WTC11 (cell line): ENCODE measurements at regions not wholly inside any gene's neighbourhood (a gene's known extent, or its start where the extent isn't known, plus 50 kb on each side); places are given as distances from the start of the nearest gene placed in this dataset.

Experiments
- ARID4B ChIP-seq: sonication (generic); formaldehyde crosslinking; IDR thresholded peaks from 2 replicates; pipeline ENCODE4 v1.8.0; 2023; ENCODE audit warnings: missing genetic modification reagents, mild to moderate bottlenecking, borderline replicate concordance
- ATF2 ChIP-seq: sonication (generic); formaldehyde crosslinking; IDR thresholded peaks from 2 replicates; pipeline ENCODE4 v1.8.1; 2022; ENCODE audit warnings: low read depth, missing genetic modification reagents, borderline replicate concordance
- ATF3 ChIP-seq: sonication (generic); formaldehyde crosslinking; conservative IDR thresholded peaks from 2 replicates; pipeline ENCODE4 v1.8.1; 2022; ENCODE audit warnings: mild to moderate bottlenecking, missing genetic modification reagents
- CDX4 ChIP-seq: fragments of 250-450 bp; sonication (Bioruptor Pico); IDR thresholded peaks from 2 replicates; pipeline ENCODE4 v1.9.0; 2021; ENCODE audit warnings: moderate library complexity, mild to moderate bottlenecking, inconsistent platforms, borderline replicate concordance
- CTCF ChIP-seq: fragments of 200-600 bp; IDR thresholded peaks from 2 replicates; pipeline ENCODE4 v1.8.0; 2022; ENCODE audit warnings: antibody characterized with exemption
- ERG ChIP-seq: fragments of 250-450 bp; sonication (Bioruptor Pico); IDR thresholded peaks from 2 replicates; pipeline ENCODE4 v1.8.0; 2021; ENCODE audit warnings: mild to moderate bottlenecking
- ESRRA ChIP-seq: sonication (generic); formaldehyde crosslinking; IDR thresholded peaks from 2 replicates; pipeline ENCODE4 v1.8.1; 2022; ENCODE audit warnings: mild to moderate bottlenecking, missing genetic modification reagents, borderline replicate concordance
- FOXP1 ChIP-seq: sonication (generic); formaldehyde crosslinking; IDR thresholded peaks from 2 replicates; pipeline ENCODE4 v1.8.0; 2022; ENCODE audit warnings: missing genetic modification reagents, mild to moderate bottlenecking, moderate library complexity, borderline replicate concordance
- GABPB1 ChIP-seq: sonication (generic); formaldehyde crosslinking; IDR thresholded peaks from 2 replicates; pipeline ENCODE4 v1.8.1; 2023; ENCODE audit warnings: mild to moderate bottlenecking, missing genetic modification reagents
- GRHL2 ChIP-seq: fragments of 250-450 bp; sonication (Bioruptor Pico); IDR thresholded peaks from 2 replicates; pipeline ENCODE4 v1.8.0; 2022; ENCODE audit warnings: mild to moderate bottlenecking, moderate library complexity; ENCODE audit not compliant: insufficient replicate concordance, severe bottlenecking
- KAT7 ChIP-seq: sonication (generic); formaldehyde crosslinking; IDR thresholded peaks from 2 replicates; pipeline ENCODE4 v1.8.1; 2023; ENCODE audit warnings: missing genetic modification reagents, mild to moderate bottlenecking, borderline replicate concordance
- MLX ChIP-seq: sonication (generic); formaldehyde crosslinking; IDR thresholded peaks from 2 replicates; pipeline ENCODE4 v1.8.1; 2023; ENCODE audit warnings: mild to moderate bottlenecking, missing genetic modification reagents, moderate library complexity
- NFYB ChIP-seq: sonication (generic); formaldehyde crosslinking; conservative IDR thresholded peaks from 2 replicates; pipeline ENCODE4 v1.8.0; 2022; ENCODE audit warnings: low read depth, missing genetic modification reagents
- PRRX2 ChIP-seq: fragments of 250-450 bp; sonication (Bioruptor Pico); IDR thresholded peaks from 2 replicates; pipeline ENCODE4 v1.8.0; 2021; ENCODE audit warnings: mild to moderate bottlenecking
- RORB ChIP-seq: fragments of 250-450 bp; sonication (Bioruptor Pico); IDR thresholded peaks from 2 replicates; pipeline ENCODE4 v1.9.0; 2021; ENCODE audit warnings: mild to moderate bottlenecking
- SMAD3 ChIP-seq: sonication (generic); formaldehyde crosslinking; IDR thresholded peaks from 2 replicates; pipeline ENCODE4 v1.8.0; 2022; ENCODE audit warnings: missing genetic modification reagents, mild to moderate bottlenecking, borderline replicate concordance
- TCF7 ChIP-seq: sonication (generic); formaldehyde crosslinking; IDR thresholded peaks from 2 replicates; pipeline ENCODE4 v1.8.0; 2022; ENCODE audit warnings: mild to moderate bottlenecking, low read depth, missing genetic modification reagents, moderate library complexity
- ZBTB43 ChIP-seq: sonication (generic); formaldehyde crosslinking; IDR thresholded peaks from 2 replicates; pipeline ENCODE4 v1.8.1; 2023; ENCODE audit warnings: mild to moderate bottlenecking, missing genetic modification reagents
- ZMAT4 ChIP-seq: fragments of 250-450 bp; sonication (Bioruptor Pico); IDR thresholded peaks from 2 replicates; pipeline ENCODE4 v1.9.0; 2021; ENCODE audit warnings: mild to moderate bottlenecking
- ZNF138 ChIP-seq: sonication (generic); formaldehyde crosslinking; conservative IDR thresholded peaks from 2 replicates; pipeline ENCODE4 v1.8.1; 2022; ENCODE audit warnings: mild to moderate bottlenecking, moderate library complexity, missing genetic modification reagents
- ZNF317 ChIP-seq: sonication (generic); formaldehyde crosslinking; IDR thresholded peaks from 2 replicates; pipeline ENCODE4 v1.8.1; 2023; ENCODE audit warnings: low read depth, mild to moderate bottlenecking, moderate library complexity, missing genetic modification reagents, borderline replicate concordance
- ZNF425 ChIP-seq: fragments of 250-450 bp; sonication (Bioruptor Pico); conservative IDR thresholded peaks from 2 replicates; pipeline ENCODE4 v1.9.0; 2021; ENCODE audit warnings: mild to moderate bottlenecking

- TF ChIP-seq KAT7 (CRISPR knock-in tag) (no peak), TCF7 (CRISPR knock-in tag) (no peak), GABPB1 (CRISPR knock-in tag) (no peak), MLX (no peak), SMAD3 (no peak), ATF3 (no peak), ZNF425 (CRISPR knock-in tag) (no peak), CTCF (no peak), ESRRA (CRISPR knock-in tag) (no peak), ZMAT4 (no peak), ATF2 (no peak), FOXP1 (CRISPR knock-in tag) (peak; percentile 46; the same call in 1 of the 2 replicates), GRHL2 (CRISPR knock-in tag) (no peak), ZNF317 (CRISPR knock-in tag) (no peak), NFYB (no peak), RORB (CRISPR knock-in tag) (no peak), ARID4B (CRISPR knock-in tag) (no peak), ERG (no peak), CDX4 (CRISPR knock-in tag) (no peak), PRRX2 (CRISPR knock-in tag) (no peak), ZNF138 (CRISPR knock-in tag) (no peak), ZBTB43 (CRISPR knock-in tag) (no peak)
These were observed 414.8 kb upstream of the MKI67 start (continued) for GRCh38 chr10:128540781-128541761.
